NCI-H226 (cell line): ENCODE measurements at regions not wholly inside any gene's neighbourhood (a gene's known extent, or its start where the extent isn't known, plus 50 kb on each side); places are given as distances from the start of the nearest gene placed in this dataset.
"Not testable (repeated sequence)": the region's sequence is repeated elsewhere in the genome, so short reads cannot be mapped to it uniquely, and the experiment has no call there.

Source experiments
- DNase-seq: peaks from one replicate; pipeline ENCODE4 v3.0.0-alpha.2; 2015

- DNase-seq, result no peak
Observed at GRCh38 chr6:55064711-55065420, 109.4 kb upstream of the HCRTR2 start.

DNA sequence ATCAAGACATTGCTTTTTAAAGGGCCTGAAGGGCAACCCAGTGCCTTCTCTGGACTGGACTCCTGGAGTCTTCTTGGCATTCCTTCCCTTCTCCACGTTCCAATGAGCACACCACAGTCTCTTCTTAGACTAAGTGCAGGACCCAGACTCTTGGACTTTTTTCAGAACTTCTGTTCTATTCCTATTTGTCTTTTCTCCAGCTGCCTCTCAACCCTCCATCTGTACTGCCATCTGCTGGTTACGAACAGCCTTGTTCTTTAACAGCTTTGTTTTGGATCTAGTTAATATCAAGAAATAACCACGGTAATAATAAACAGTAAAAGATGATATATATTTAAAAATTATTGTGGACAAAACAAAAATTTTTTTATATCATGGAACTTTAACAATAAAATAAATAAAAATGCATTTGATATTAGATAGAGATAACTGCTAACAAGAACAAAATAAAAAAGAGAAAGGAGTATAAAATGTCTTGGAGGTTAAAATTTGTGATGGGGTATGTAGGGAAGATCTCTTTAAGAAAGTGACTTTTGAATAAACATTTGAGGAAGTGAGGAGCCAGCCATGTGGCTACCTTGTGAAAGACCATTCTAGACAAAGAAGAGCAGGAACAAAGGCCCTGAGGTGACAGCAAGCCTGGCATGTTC, 105.1 kb upstream of the HCRTR2 start:
- DNase-seq, result peak; percentile 19

DNA sequence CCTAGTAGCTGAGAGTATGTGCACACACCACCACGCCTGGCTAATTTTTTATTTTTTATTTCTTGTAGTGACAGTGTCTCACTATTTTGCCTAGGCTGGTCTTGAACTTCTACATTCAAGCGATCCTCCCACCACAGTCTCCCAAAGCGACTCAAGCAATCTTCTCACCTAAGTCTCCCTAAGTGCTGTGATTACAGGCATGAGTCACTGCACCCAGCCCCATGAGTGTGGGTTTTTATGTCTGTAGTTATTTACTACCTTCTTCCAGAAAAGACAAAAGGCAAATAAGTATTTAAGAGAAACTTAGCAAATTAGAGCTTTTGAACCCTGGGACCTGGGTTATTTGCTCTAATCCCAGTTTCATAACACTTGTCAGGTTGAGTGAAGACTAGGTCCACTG, 92.3 kb upstream of the HCRTR2 start:
- peak; percentile 14 for DNase-seq

DNA sequence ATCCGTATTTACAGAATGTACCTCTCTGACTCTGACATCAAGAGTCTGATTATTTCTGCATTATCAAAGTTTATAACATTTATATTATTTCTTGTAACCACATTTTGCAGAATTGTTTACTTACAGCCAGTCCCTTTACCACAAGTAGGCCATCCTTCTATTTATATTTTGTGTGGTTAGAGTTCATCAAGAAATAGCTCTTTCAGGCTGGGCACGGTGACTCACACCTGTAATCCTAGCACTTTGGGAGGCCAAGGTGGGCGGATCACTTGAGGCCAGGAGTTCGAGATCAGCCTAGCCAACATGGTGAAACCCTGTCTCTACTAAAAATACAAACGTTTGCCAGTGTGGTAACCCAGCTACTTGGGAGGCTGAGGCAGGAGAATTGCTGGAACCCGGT, 86.3 kb upstream of the HCRTR2 start:
- not testable (repeated sequence) for DNase-seq

DNA sequence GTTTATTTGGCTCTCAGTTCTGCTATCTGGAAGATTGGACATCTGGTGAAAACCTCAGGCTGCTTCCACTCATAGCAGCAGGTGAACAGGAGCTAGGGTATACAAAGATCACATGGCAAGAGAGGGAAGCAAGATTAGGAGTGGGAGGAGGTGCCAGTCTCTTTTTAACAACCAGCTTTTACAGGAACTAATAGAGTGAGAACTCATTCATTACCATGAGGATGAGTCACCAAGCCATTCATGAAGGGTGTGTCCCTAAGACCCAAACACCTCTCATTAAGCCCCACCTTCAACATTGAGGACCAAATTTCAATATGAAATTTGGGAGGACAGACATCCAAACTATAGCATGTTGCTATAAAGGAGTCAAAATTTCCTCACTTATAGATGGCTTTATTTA, 85.4 kb upstream of the HCRTR2 start:
- DNase-seq, result no peak

DNA sequence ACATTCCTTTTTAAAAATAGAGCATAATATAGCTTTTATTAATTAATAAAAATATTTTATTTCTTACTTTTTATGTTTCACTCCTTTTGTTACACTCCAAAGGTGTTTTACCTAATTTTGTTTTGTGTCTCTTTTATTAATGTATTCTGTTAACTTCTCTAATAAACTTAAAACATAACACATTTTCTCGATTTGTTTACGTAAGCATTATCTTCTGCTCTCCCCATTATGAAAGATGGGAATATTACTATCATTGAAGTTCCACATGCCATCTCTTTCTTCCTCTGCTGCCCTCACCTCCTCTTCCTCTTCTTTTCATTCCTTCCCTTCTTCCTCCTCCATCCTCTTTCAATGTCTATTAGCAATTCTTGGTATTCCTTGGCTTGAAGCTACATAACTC, 85.0 kb upstream of the HCRTR2 start:
- no peak for DNase-seq

- no peak for DNase-seq
Observed at GRCh38 chr6:55100686-55101085, 73.6 kb upstream of the HCRTR2 start.

DNA sequence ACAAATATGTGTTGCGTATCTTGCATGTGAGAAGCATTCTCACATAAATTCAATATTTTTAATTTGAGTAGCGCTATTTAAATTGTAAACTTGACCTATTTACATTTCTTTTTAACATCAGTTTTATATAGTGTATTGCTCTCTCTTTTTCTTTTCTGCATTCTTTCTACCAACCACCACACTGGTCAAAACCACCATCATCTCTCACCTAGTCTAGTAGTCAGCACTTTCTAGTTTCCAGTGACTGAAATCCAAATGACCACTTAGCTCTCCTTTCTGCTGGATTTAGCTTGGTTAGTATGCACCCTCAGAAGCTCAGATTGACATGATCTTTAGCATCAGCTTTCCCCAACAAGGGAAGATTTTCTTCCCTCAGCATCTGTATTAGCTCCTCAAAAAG, 73.2 kb upstream of the HCRTR2 start:
- no peak for DNase-seq

DNA sequence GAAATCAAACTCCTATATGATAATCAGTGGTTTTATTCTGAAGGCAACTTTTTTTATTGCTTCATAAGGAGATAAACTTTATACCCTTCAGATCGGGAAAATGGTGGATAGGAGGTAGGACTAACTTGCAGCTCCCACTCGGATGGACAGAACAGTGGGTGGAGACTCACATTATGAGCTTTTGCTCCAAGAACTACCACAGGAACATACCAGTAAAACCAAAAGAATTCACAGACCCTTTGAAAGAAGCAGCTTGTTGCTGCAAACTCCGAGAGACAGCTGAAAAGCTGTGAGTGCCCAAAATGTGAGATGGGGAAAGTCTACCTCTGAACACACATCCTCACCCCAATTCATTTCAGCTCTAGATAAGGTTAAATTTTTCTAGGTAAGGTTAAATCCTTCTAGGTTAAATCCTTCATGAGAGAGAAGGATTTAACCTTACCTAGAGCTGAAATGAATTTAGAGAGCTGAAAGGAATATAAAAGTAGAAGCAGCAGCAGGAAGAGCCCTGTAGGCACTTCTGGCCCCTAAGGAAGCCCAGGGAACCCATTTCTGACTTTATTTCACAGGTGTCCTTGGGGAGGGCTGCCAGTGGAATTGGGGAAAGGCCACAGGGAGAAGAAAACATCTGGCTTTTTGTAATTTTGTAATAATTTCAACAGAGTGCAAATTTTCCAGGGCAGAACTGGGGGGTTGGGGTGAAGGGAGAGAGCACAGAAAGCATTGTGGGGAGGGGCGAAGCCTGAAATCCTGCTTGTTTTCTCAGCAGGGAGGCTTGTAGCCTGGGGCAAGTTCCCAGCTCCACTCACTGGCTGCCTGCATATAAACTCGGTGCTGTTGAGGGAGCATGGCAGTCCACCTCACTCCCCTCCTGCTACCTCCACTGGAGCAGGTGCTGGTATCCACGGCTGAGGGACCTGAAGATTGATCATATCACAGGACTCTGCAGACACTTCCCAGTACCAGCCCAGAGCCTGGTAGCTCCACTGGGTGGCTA, 65.9 kb upstream of the HCRTR2 start:
- no peak for DNase-seq

- no peak for DNase-seq
Observed at GRCh38 chr6:55117267-55117666, 57.0 kb upstream of the HCRTR2 start.

DNA sequence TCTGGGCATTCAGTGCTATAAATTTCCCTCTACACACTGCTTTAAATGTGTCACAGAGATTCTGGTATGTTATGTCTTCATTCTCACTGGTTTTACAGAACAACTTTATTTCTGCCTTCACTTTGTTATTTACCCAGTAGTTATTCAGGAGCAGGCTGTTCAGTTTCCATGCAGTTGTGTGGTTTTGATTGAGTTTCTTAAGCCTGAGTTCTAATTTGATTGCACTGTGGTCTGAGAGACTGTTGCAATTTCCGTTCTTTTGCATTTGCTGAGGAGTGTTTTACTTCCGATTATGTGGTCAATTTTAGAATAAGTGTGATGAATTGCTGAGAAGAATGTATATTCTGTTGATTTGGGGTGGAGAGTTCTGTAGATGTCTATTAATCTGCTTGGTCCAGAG, 50.1 kb upstream of the HCRTR2 start:
- DNase-seq, result not testable (repeated sequence)
